Gastroesophageal sphincter (tissue), 4 donors: ENCODE measurements at regions not wholly inside any gene's neighbourhood (a gene's known extent, or its start where the extent isn't known, plus 50 kb on each side); places are given as distances from the start of the nearest gene placed in this dataset.

Experiments
- ATAC-seq: fragments of 150-250 bp; one replicate; pipeline ENCODE4 v1.9.1; 2016; ENCODE audit warnings: mild to moderate bottlenecking, moderate library complexity
- H3K27ac ChIP-seq, 4 donors: fragments of 200-600 bp; sonication (generic) in 3 of 4; 1 replicate in 3 of 4; 2 replicates in 1 of 4; pipeline ENCODE4 v1.5.1; 2016 to 2019
- H3K27me3 ChIP-seq: fragments of 200-600 bp; sonication (generic); one replicate; pipeline ENCODE4 v1.5.1; 2019
- H3K36me3 ChIP-seq, 2 donors: fragments of 200-600 bp; sonication (generic); one replicate each; pipeline ENCODE4 v1.5.1; 2019; ENCODE audit warnings: control low read depth in 1 of 2
- H3K4me1 ChIP-seq, 3 donors: fragments of 200-600 bp; sonication (generic); 1 replicate in 2 of 3; 2 replicates in 1 of 3; pipeline ENCODE4 v1.5.1; 2016 to 2019; ENCODE audit warnings: control low read depth in 2 of 3
- H3K4me3 ChIP-seq, 2 donors: fragments of 200-600 bp; sonication (generic); one replicate each; pipeline ENCODE4 v1.5.1; 2019; ENCODE audit warnings: mild to moderate bottlenecking in 1 of 2, moderate library complexity in 1 of 2
- H3K9me3 ChIP-seq, 3 donors: fragments of 200-600 bp; sonication (generic); one replicate each; pipeline ENCODE4 v1.5.1; 2017 to 2019; ENCODE audit warnings: control low read depth in 2 of 3
- CTCF ChIP-seq, 4 experiments: fragments of 200-600 bp in 2 of 4; fragments of 450-650 bp in 2 of 4; sonication (generic) in 1 of 4; IDR thresholded peaks; one replicate each; pipeline ENCODE4 v1.5.1; 2017 to 2019; ENCODE audit warnings: antibody characterized with exemption in 4 of 4, mild to moderate bottlenecking in 2 of 4, moderate library complexity in 2 of 4
- EP300 ChIP-seq: sonication (generic); formaldehyde crosslinking; IDR thresholded peaks from one replicate; pipeline ENCODE4 v1.6.1; 2017; ENCODE audit warnings: antibody characterized with exemption, mild to moderate bottlenecking
- POLR2A ChIP-seq, 2 donors: fragments of 450-650 bp; IDR thresholded peaks; one replicate each; pipeline ENCODE4 v1.6.1; 2017; ENCODE audit warnings: antibody characterized with exemption in 2 of 2, mild to moderate bottlenecking in 2 of 2, moderate library complexity in 1 of 2
- POLR2AphosphoS5 ChIP-seq: sonication (generic); formaldehyde crosslinking; IDR thresholded peaks from one replicate; pipeline ENCODE4 v1.6.1; 2017; ENCODE audit warnings: antibody characterized with exemption
- WGBS, 2 donors: methylation state at CpG; one replicate each; pipeline ENCODE4 v1.1.5; 2018; ENCODE audit warnings: low coverage in 1 of 2; 5-methylcytosine and 5-hydroxymethylcytosine counted together

DNA sequence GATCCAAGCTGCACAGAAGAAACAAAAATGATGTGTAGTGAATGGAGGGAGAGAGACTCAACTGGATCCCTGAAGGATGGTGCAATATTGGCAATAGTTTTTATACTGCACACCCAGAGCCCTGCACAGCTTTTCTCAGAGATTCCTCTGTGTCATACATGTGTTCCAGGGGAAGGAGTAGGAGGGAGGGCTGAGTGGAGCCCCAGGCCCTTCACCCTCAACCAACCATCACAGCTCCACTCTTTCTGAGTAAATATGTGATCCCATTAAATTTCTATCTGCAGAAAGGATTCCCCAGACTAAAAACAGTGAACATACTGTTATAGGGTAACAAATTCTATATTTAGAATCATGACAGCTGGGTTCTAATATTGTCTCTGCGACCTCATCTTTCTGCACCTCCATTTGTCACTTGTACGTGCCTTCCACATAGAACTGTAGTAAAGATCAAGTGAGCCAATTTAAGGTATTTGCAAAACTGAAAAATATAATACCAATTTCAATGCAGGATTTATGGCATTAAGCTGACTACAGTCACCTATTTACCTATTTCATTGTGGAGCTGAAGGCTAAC lies 421.4 kb upstream of the NRSN1 start:
- Histone ChIP-seq H3K4me1 (peaks cover 0 to 11% (median 3%) of the 10 kb centered on the region in 3 donors), H3K27me3 (no peaks in the 10 kb centered on the region), H3K4me3 (no peak overlapping the region), H3K27ac (no peak overlapping the region), H3K36me3 (no peaks in the 10 kb centered on the region), H3K9me3 (no peaks in the 10 kb centered on the region)
- WGBS, 2 donors = 21 to 54% methylated on average over 2 of the region's 2 CpGs
- ATAC-seq = no peak
- no peak for TF ChIP-seq EP300
- no peak for TF ChIP-seq POLR2AphosphoS5
- TF ChIP-seq CTCF (IDR thresholded peaks at IDR 0.05) = no peak
- TF ChIP-seq POLR2A (IDR thresholded peaks at IDR 0.05) = no peak

DNA sequence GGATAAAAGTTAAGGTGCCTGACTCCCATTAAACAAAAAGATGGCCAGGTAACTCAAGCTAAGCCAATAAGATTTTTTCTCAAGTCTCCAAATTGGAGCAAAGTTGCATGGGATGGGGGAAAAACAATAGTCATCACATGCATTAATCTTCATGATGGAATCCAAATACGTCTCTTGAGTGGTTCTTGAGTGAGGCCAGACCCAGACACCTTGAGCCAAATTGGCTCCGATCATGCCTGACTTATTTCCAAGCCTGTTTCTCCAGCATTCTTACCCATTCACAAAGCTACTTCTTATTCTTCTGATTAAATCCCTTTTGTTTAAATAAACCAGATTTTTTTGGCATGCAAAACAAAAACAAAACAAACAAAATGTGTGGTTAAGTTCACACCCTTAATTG lies 420.3 kb upstream of the NRSN1 start:
- no peaks in the 10 kb centered on the region for H3K36me3 ChIP-seq
- H3K27me3 ChIP-seq = no peaks in the 10 kb centered on the region
- TF ChIP-seq EP300 (no peak), CTCF (IDR thresholded peaks at IDR 0.05) (no peak), POLR2AphosphoS5 (no peak), POLR2A (IDR thresholded peaks at IDR 0.05) (no peak)
- H3K27ac ChIP-seq = no peak overlapping the region
- H3K9me3 ChIP-seq = no peaks in the 10 kb centered on the region
- WGBS, 2 donors = 4 to 38% methylated on average over 2 of the region's 2 CpGs
- no peak overlapping the region for H3K4me3 ChIP-seq
- peaks cover 0 to 11% (median 3%) of the 10 kb centered on the region in 3 donors for H3K4me1 ChIP-seq
- no peak for ATAC-seq

DNA sequence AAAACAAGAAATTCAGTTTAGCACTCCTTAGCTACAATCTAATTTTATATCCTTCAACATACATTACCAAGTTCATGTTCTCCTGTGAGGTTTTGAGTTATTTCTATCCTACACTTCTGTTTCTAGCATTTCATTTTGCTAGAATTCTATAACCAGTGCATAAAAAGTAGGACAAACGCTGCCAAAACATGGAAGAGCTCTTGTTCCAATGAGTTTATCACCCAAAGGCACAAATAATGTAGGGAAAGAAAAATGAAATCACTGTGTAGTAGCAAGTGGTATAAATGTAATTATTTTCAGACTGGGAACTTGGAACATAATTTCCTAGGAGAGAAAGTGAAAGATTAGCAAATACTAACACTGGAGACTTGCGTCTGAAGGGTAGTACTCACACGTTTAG lies 413.3 kb upstream of the NRSN1 start:
- H3K4me1 ChIP-seq = peaks cover 0 to 15% (median 0%) of the 10 kb centered on the region in 3 donors

GRCh38 chr6:23713211-23713610 lies 412.8 kb upstream of the NRSN1 start:
- TF ChIP-seq EP300 (no peak), POLR2A (IDR thresholded peaks at IDR 0.05) (no peak), CTCF (IDR thresholded peaks at IDR 0.05) (no peak), POLR2AphosphoS5 (no peak)
- Histone ChIP-seq H3K9me3 (no peaks in the 10 kb centered on the region), H3K4me1 (peaks cover 0 to 15% (median 0%) of the 10 kb centered on the region in 3 donors), H3K4me3 (no peak overlapping the region), H3K36me3 (no peaks in the 10 kb centered on the region), H3K27ac (no peak overlapping the region), H3K27me3 (no peaks in the 10 kb centered on the region)
- WGBS, 2 donors = 73 to 83% methylated on average over 1 of the region's 1 CpG
- no peak for ATAC-seq

More for the DNA sequence above, 413.3 kb upstream of the NRSN1 start:
- no peak for ATAC-seq
- H3K4me3 ChIP-seq = no peak overlapping the region
- no peak for TF ChIP-seq CTCF (IDR thresholded peaks at IDR 0.05)
- TF ChIP-seq EP300 = no peak
- no peak for TF ChIP-seq POLR2AphosphoS5
- TF ChIP-seq POLR2A (IDR thresholded peaks at IDR 0.05) = no peak
- WGBS, 2 donors = 66 to 73% methylated on average over 3 of the region's 3 CpGs
- H3K27me3 ChIP-seq = no peaks in the 10 kb centered on the region
- H3K9me3 ChIP-seq = no peaks in the 10 kb centered on the region
- H3K36me3 ChIP-seq = no peaks in the 10 kb centered on the region
- no peak overlapping the region for H3K27ac ChIP-seq

- H3K9me3 ChIP-seq = no peaks in the 10 kb centered on the region
- no peaks in the 10 kb centered on the region for H3K36me3 ChIP-seq
- no peak for TF ChIP-seq EP300
- TF ChIP-seq CTCF (IDR thresholded peaks at IDR 0.05) = no peak
- TF ChIP-seq POLR2A (IDR thresholded peaks at IDR 0.05) = no peak
- TF ChIP-seq POLR2AphosphoS5 = no peak
- ATAC-seq = no peak
- no peak overlapping the region for H3K4me3 ChIP-seq
- 9 to 15% methylated on average over 2 of the region's 2 CpGs for WGBS, 2 donors
- no peaks in the 10 kb centered on the region for H3K27me3 ChIP-seq
- peaks cover 0 to 7% (median 0%) of the 10 kb centered on the region in 3 donors for H3K4me1 ChIP-seq
- H3K27ac ChIP-seq = no peak overlapping the region
These were observed 397.3 kb upstream of the NRSN1 start for GRCh38 chr6:23728707-23729106.
